ENCODE measurements at regions not wholly inside any gene's neighbourhood (a gene's known extent, or its start where the extent isn't known, plus 50 kb on each side); places are given as distances from the start of the nearest gene placed in this dataset.

- BruUV-seq (replicated peaks): no TSS peak
- FAIRE-seq: no peak
- CTCF ChIA-PET: no interaction called here
Measured at GRCh38 chr2:18934886-18935285, 345.5 kb upstream of the NT5C1B start.

More at GRCh38 chr2:18934886-18935285, 345.5 kb upstream of the NT5C1B start:
- TF ChIP-seq CTCF (IDR thresholded peaks at IDR 0.05; ENCODE audit: extremely low read depth in 1 of 2, insufficient read depth in 1 of 2, low read depth in 1 of 2, low read length in 2 of 2) (no peak), GATA2 (IDR thresholded peaks at IDR 0.05; ENCODE audit: insufficient read depth, insufficient read length, low read depth, low read length) (no peak), FOS (IDR thresholded peaks at IDR 0.05; ENCODE audit: borderline replicate concordance, insufficient read depth, low read length) (no peak), POLR2A (IDR thresholded peaks at IDR 0.05; ENCODE audit: low read depth, low read length) (no peak), EZH2 (IDR thresholded peaks at IDR 0.05; ENCODE audit: borderline replicate concordance, low read depth, low read length, severe bottlenecking) (no peak), MYC (IDR thresholded peaks at IDR 0.05; ENCODE audit: low read depth, low read length) (no peak), JUN (IDR thresholded peaks at IDR 0.05; ENCODE audit: borderline replicate concordance, insufficient read depth, insufficient read length, low read depth) (no peak), MAX (IDR thresholded peaks at IDR 0.05; ENCODE audit: insufficient read depth, insufficient read length) (no peak), POLR2AphosphoS5 (IDR thresholded peaks at IDR 0.05; ENCODE audit: insufficient read depth, low read depth, low read length) (no peak)
- POLR2A ChIA-PET: no interaction called here
- Histone ChIP-seq H2AFZ (ENCODE audit: low read depth, low read length) (no peak overlapping the region), H3K9ac (replicated peaks; ENCODE audit: extremely low read depth, insufficient read depth, low read length) (no peak overlapping the region), H3K4me3 (replicated peaks in 1 of 3; ENCODE audit: insufficient read depth in 1 of 3, low read depth in 1 of 3, low read length in 3 of 3) (no peak overlapping the region), H3K36me3 (ENCODE audit: control insufficient read depth in 2 of 2, extremely low read depth in 1 of 2, insufficient read depth in 2 of 2, low read length in 2 of 2) (no peaks in the 10 kb centered on the region), H3K27me3 (ENCODE audit: control insufficient read depth in 2 of 2, insufficient read depth in 2 of 2, low read length in 2 of 2) (no peaks in the 10 kb centered on the region), H3K4me2 (ENCODE audit: insufficient read depth, low read length) (no peak overlapping the region), H3K9me3 (replicated peaks; ENCODE audit: control insufficient read depth, insufficient read depth, low read length) (no peaks in the 10 kb centered on the region), H3K4me1 (ENCODE audit: control insufficient read depth, extremely low read depth, insufficient read depth, low read length) (no peaks in the 10 kb centered on the region), H4K20me1 (replicated peaks; ENCODE audit: control insufficient read depth, extremely low read depth, insufficient read depth, low read length) (no peaks in the 10 kb centered on the region), H3K79me2 (ENCODE audit: control insufficient read depth, insufficient read depth, low read length) (no peaks in the 10 kb centered on the region), H3K9me1 (replicated peaks; ENCODE audit: control insufficient read depth, extremely low read depth, insufficient read depth, low read length) (no peaks in the 10 kb centered on the region), H3K27ac (ENCODE audit: insufficient read depth, low read depth, low read length) (no peak overlapping the region)
- intact Hi-C loops (cut with micrococcal nuclease): no loop called here
- dilution Hi-C loops (cut with MboI; ENCODE audit: extremely low pct_ligation_motif_present, low sequenced_read_pairs): no loop called here
- DNase-seq (ENCODE audit: low read depth, low spot score): no peak

Measured in endothelial cell of umbilical vein (primary cell).